Neural cell (in vitro differentiated cells): ENCODE measurements at regions not wholly inside any gene's neighbourhood (a gene's known extent, or its start where the extent isn't known, plus 50 kb on each side); places are given as distances from the start of the nearest gene placed in this dataset.

Experiments
- H2AFZ ChIP-seq: fragments of 200-600, 300-800 bp; sonication (generic), shearing (Covaris generic); 2 replicates; pipeline ENCODE4 v1.6.0; 2014; ENCODE audit warnings: low read depth, mild to moderate bottlenecking, antibody characterized with exemption, low read length, moderate library complexity
- H3F3A ChIP-seq: fragments of 200-600 bp; shearing (Covaris generic); 2 replicates; pipeline ENCODE4 v1.6.1; 2016; ENCODE audit warnings: mild to moderate bottlenecking, moderate library complexity, mixed read lengths, antibody characterized with exemption, low read length; ENCODE audit not compliant: insufficient read depth, poor library complexity, severe bottlenecking
- H3K27ac ChIP-seq: fragments of 200-600, 300-800 bp; sonication (generic), shearing (Covaris generic); 2 replicates; pipeline ENCODE4 v1.5.1; 2014; ENCODE audit warnings: mild to moderate bottlenecking, low read length, moderate library complexity
- H3K27me3 ChIP-seq: fragments of 300-800, 200-600 bp; sonication (generic), shearing (Covaris generic); 2 replicates; pipeline ENCODE4 v1.6.0; 2014; ENCODE audit warnings: mild to moderate bottlenecking, low read depth, low read length, moderate library complexity; ENCODE audit not compliant: insufficient read depth
- H3K36me3 ChIP-seq: fragments of 300-800, 200-600 bp; sonication (generic), shearing (Covaris generic); 2 replicates; pipeline ENCODE4 v1.5.1; 2014; ENCODE audit warnings: mild to moderate bottlenecking, antibody characterized with exemption, low read length, moderate library complexity; ENCODE audit not compliant: insufficient read depth
- H3K4me2 ChIP-seq: fragments of 300-800, 200-600 bp; sonication (generic), shearing (Covaris generic); 2 replicates; pipeline ENCODE4 v1.6.0; 2014; ENCODE audit warnings: mild to moderate bottlenecking, low read length
- H3K4me3 ChIP-seq: fragments of 300-800, 200-600 bp; sonication (generic), shearing (Covaris generic); 2 replicates; pipeline ENCODE4 v1.5.1; 2014; ENCODE audit warnings: mild to moderate bottlenecking, low read length, moderate library complexity
- H3K79me2 ChIP-seq: fragments of 200-600 bp; shearing (Covaris generic); replicated peaks from 2 replicates; pipeline ENCODE4 v1.6.0; 2014; ENCODE audit warnings: mild to moderate bottlenecking, low read length, moderate library complexity; ENCODE audit not compliant: insufficient read depth
- H3K9ac ChIP-seq: fragments of 300-800, 200-600 bp; sonication (generic), shearing (Covaris generic); 2 replicates; pipeline ENCODE4 v1.6.1; 2016; ENCODE audit warnings: mild to moderate bottlenecking, low read length, mixed read lengths
- H3K9me2 ChIP-seq: fragments of 200-600 bp; shearing (Covaris generic); 2 replicates; pipeline ENCODE4 v1.6.1; 2016; ENCODE audit warnings: mild to moderate bottlenecking, low read length, mixed read lengths; ENCODE audit not compliant: insufficient read depth
- H3K9me3 ChIP-seq: fragments of 200-600, 300-800 bp; sonication (generic), shearing (Covaris generic); 2 replicates; pipeline ENCODE4 v1.6.1; 2016; ENCODE audit warnings: mild to moderate bottlenecking, mixed run types, low read length, moderate library complexity, mixed read lengths
- H4K20me1 ChIP-seq: fragments of 200-600 bp; shearing (Covaris generic); 2 replicates; pipeline ENCODE4 v1.6.1; 2016; ENCODE audit warnings: mild to moderate bottlenecking, mixed run types; ENCODE audit not compliant: insufficient read depth
- CTCF ChIP-seq: fragments of 450-650 bp; IDR thresholded peaks from 2 replicates; pipeline ENCODE4 v1.5.1; 2014; ENCODE audit warnings: antibody characterized with exemption, mild to moderate bottlenecking, moderate library complexity; ENCODE audit not compliant: poor library complexity, severe bottlenecking
- EP300 ChIP-seq: fragments of 450-650 bp; conservative IDR thresholded peaks from 2 replicates; pipeline ENCODE4 v1.6.1; 2014; ENCODE audit warnings: antibody characterized with exemption, mild to moderate bottlenecking, moderate library complexity; ENCODE audit not compliant: poor library complexity, severe bottlenecking
- EZH2 ChIP-seq: fragments of 200-600, 300-800 bp; shearing (Covaris generic), sonication (generic); IDR thresholded peaks from 2 replicates; pipeline ENCODE4 v1.6.1; 2014; ENCODE audit warnings: antibody characterized with exemption, low read length, borderline replicate concordance, mild to moderate bottlenecking; ENCODE audit not compliant: insufficient read depth, poor library complexity, severe bottlenecking
- MXI1 ChIP-seq: fragments of 450-650 bp; conservative IDR thresholded peaks from 2 replicates; pipeline ENCODE4 v1.6.1; 2014; ENCODE audit warnings: antibody characterized with exemption, mild to moderate bottlenecking; ENCODE audit not compliant: poor library complexity, severe bottlenecking
- POLR2AphosphoS5 ChIP-seq: IDR thresholded peaks from 2 replicates; pipeline ENCODE4 v1.6.1; 2012
- RAD21 ChIP-seq: fragments of 450-650 bp; conservative IDR thresholded peaks from 2 replicates; pipeline ENCODE4 v1.6.1; 2014; ENCODE audit warnings: antibody characterized with exemption, mild to moderate bottlenecking, moderate library complexity
- REST ChIP-seq: IDR thresholded peaks from 2 replicates; pipeline ENCODE4 v1.6.1; 2012; ENCODE audit warnings: borderline replicate concordance
- SMC3 ChIP-seq: fragments of 450-650 bp; conservative IDR thresholded peaks from 2 replicates; pipeline ENCODE4 v1.6.1; 2014; ENCODE audit warnings: antibody characterized with exemption, mild to moderate bottlenecking, moderate library complexity; ENCODE audit not compliant: poor library complexity
- TAF1 ChIP-seq: IDR thresholded peaks from 2 replicates; pipeline ENCODE4 v1.6.1; 2012; ENCODE audit warnings: low read depth

- no peaks in the 10 kb centered on the region for H3K36me3 ChIP-seq
- no peaks in the 10 kb centered on the region for H4K20me1 ChIP-seq
- no peaks in the 10 kb centered on the region for H3K9me2 ChIP-seq
- H3K27ac ChIP-seq: no peak overlapping the region
- no peaks in the 10 kb centered on the region for H3F3A ChIP-seq
- H3K4me2 ChIP-seq: no peak overlapping the region
- no peaks in the 10 kb centered on the region for H3K79me2 ChIP-seq
- no peak overlapping the region for H3K9ac ChIP-seq
- H3K9me3 ChIP-seq: no peaks in the 10 kb centered on the region
- H3K4me3 ChIP-seq: no peak overlapping the region
- H2AFZ ChIP-seq: no peak overlapping the region
- H3K27me3 ChIP-seq: no peaks in the 10 kb centered on the region
- no peak for TF ChIP-seq REST
- no peak for TF ChIP-seq EZH2
- TF ChIP-seq CTCF: no peak
- TF ChIP-seq EP300: no peak
- TF ChIP-seq POLR2AphosphoS5: no peak
- TF ChIP-seq SMC3: no peak
- no peak for TF ChIP-seq TAF1
- TF ChIP-seq MXI1: no peak
Measured at GRCh38 chr2:175310813-175311504, 129.4 kb upstream of the ATP5MC3 start.

- Histone ChIP-seq H3F3A (no peaks in the 10 kb centered on the region), H3K9ac (no peak overlapping the region), H3K36me3 (no peaks in the 10 kb centered on the region), H3K27ac (no peak overlapping the region), H3K4me3 (no peak overlapping the region), H3K9me2 (no peaks in the 10 kb centered on the region), H3K79me2 (no peaks in the 10 kb centered on the region), H4K20me1 (no peaks in the 10 kb centered on the region), H3K27me3 (no peaks in the 10 kb centered on the region), H3K4me2 (no peak overlapping the region), H3K9me3 (no peaks in the 10 kb centered on the region), H2AFZ (no peak overlapping the region)
- TF ChIP-seq CTCF: peak; percentile 58
- TF ChIP-seq POLR2AphosphoS5: no peak
- TF ChIP-seq SMC3: peak; percentile 48
- TF ChIP-seq RAD21: peak; percentile 51
- no peak for TF ChIP-seq REST
- TF ChIP-seq TAF1: no peak
- TF ChIP-seq EP300: no peak
- no peak for TF ChIP-seq EZH2
- TF ChIP-seq MXI1: no peak
Measured at GRCh38 chr2:175309799-175310198, 128.3 kb upstream of the ATP5MC3 start.
